ENCODE measurements at regions not wholly inside any gene's neighbourhood (a gene's known extent, or its start where the extent isn't known, plus 50 kb on each side); places are given as distances from the start of the nearest gene placed in this dataset.
"Not testable (repeated sequence)": the region's sequence is repeated elsewhere in the genome, so short reads cannot be mapped to it uniquely, and the experiment has no call there.

GRCh38 chr9:99628849-99629620 lies 192.7 kb upstream of the NR4A3 start:
- no peak for DNase-seq (ENCODE audit: low spot score)

GRCh38 chr9:99632349-99633038 lies 189.2 kb upstream of the NR4A3 start:
- DNase-seq (ENCODE audit: low spot score), result no peak

- DNase-seq (ENCODE audit: low spot score), result no peak
Observed at GRCh38 chr9:99633265-99633664, 188.4 kb upstream of the NR4A3 start.

GRCh38 chr9:99634186-99634585 lies 187.5 kb upstream of the NR4A3 start:
- DNase-seq (ENCODE audit: low spot score), result no peak

GRCh38 chr9:99635032-99635431 lies 186.7 kb upstream of the NR4A3 start:
- DNase-seq (ENCODE audit: low spot score), result peak; percentile 55

- DNase-seq (ENCODE audit: low spot score), result no peak
Observed at GRCh38 chr9:99637641-99638040, 184.0 kb upstream of the NR4A3 start.

- DNase-seq (ENCODE audit: low spot score), result no peak
Observed at GRCh38 chr9:99638971-99639370, 182.7 kb upstream of the NR4A3 start.

GRCh38 chr9:99647604-99648003 lies 174.1 kb upstream of the NR4A3 start:
- DNase-seq (ENCODE audit: low spot score), result no peak

- DNase-seq (ENCODE audit: low spot score), result no peak
Observed at GRCh38 chr9:99650187-99650874, 171.4 kb upstream of the NR4A3 start.

- DNase-seq (ENCODE audit: low spot score), result no peak
Observed at GRCh38 chr9:99660191-99660636, 161.5 kb upstream of the NR4A3 start.

GRCh38 chr9:99663297-99663696 lies 158.4 kb upstream of the NR4A3 start:
- DNase-seq (ENCODE audit: low spot score), result no peak

GRCh38 chr9:99663856-99664255 lies 157.8 kb upstream of the NR4A3 start:
- DNase-seq (ENCODE audit: low spot score), result no peak

GRCh38 chr9:99666571-99666970 lies 155.1 kb upstream of the NR4A3 start:
- DNase-seq (ENCODE audit: low spot score), result no peak

- not testable (repeated sequence) for DNase-seq (ENCODE audit: low spot score)
Observed at GRCh38 chr9:99670886-99671285, 150.8 kb upstream of the NR4A3 start.

GRCh38 chr9:99677281-99677680 lies 144.4 kb upstream of the NR4A3 start:
- DNase-seq (ENCODE audit: low spot score), result no peak

- DNase-seq (ENCODE audit: low spot score), result no peak
Observed at GRCh38 chr9:99678566-99678965, 143.1 kb upstream of the NR4A3 start.

GRCh38 chr9:99680191-99680590 lies 141.5 kb upstream of the NR4A3 start:
- peak; percentile 51 for DNase-seq (ENCODE audit: low spot score)

- no peak for DNase-seq (ENCODE audit: low spot score)
Observed at GRCh38 chr9:99681113-99681512, 140.6 kb upstream of the NR4A3 start.

GRCh38 chr9:99682378-99682777 lies 139.3 kb upstream of the NR4A3 start:
- no peak for DNase-seq (ENCODE audit: low spot score)

GRCh38 chr9:99682870-99683269 lies 138.8 kb upstream of the NR4A3 start:
- DNase-seq (ENCODE audit: low spot score), result no peak

GRCh38 chr9:99690573-99690972 lies 131.1 kb upstream of the NR4A3 start:
- DNase-seq (ENCODE audit: low spot score), result no peak

GRCh38 chr9:99693888-99694287 lies 127.8 kb upstream of the NR4A3 start:
- DNase-seq (ENCODE audit: low spot score), result no peak

GRCh38 chr9:99694393-99694792 lies 127.3 kb upstream of the NR4A3 start:
- no peak for DNase-seq (ENCODE audit: low spot score)
